ENCODE measurements at regions not wholly inside any gene's neighbourhood (a gene's known extent, or its start where the extent isn't known, plus 50 kb on each side); places are given as distances from the start of the nearest gene placed in this dataset.
A peak's percentile ranks its signal among the peaks of the same experiment; 100 is the strongest.
"Not testable (repeated sequence)": the region's sequence is repeated elsewhere in the genome, so short reads cannot be mapped to it uniquely, and the experiment has no call there.

DNA sequence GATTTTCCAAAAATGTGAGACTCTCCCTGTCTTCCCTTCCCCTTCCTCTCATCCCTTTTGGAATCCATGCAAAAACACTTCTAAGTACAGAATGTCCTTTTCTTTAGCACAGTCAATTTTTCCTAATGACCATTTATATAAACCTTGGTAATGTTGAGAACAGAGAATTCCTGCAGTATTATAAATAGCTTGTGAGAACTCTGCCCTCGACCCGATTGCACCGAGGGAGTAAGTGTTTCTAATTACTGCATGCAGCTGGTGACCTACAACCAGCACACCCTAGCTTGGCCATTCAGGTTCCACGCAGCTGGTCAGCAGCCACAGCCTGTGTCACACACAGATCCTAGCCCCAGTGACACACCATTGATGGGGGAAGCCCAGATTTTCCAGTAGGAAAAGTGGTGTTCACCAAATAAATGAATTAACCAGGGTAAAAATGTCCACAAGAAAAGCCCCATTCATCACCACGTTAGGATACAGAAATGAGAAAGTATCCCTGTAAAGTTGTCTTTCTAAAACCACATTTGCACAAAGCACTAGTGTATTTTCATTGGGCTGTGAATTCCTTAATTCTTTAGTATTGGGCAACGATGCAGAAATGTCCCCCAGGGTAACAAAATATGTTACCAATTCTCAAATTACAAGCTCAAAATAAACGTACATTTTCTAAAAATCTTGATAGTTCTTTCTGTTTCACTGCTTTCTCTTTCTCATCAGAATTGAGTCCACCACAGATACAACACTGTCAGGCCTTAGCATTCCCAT is 499.0 kb upstream of the KLF6 start:
- Mint-ChIP-seq H3K36me3 (no peaks in the 10 kb centered on the region), H3K27ac (no peak overlapping the region), H3K27me3 (peaks cover 0 to 6% (median 0%) of the 10 kb centered on the region in 5 donors), H3K4me1 (peaks cover 0 to 6% (median 6%) of the 10 kb centered on the region in 4 donors), H3K9me3 (no peaks in the 10 kb centered on the region), H3K4me3 (no peak overlapping the region)
- no peak for ATAC-seq
- no peak for DNase-seq
- POLR2A ChIA-PET: no interaction called here

DNA sequence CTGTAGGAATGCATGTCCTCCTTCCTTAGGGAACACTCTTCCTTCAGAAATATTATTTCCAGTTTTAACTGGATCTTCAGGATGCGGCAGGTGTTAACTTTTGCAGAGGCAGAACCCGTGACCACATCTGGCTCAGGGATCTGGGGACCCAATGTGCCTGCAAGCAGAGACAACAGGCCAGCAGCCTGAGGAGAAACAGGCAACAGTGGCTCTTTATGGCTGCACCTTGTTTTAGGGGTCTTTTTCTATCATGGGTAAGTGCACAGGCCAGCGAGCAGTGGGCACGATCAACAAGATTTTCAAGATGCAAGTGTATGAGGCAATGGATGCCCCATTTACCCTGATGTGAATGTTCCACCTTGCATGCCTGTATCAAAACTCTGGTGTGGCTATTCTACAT is 497.5 kb upstream of the KLF6 start:
- H3K27ac Mint-ChIP-seq: no peak overlapping the region
- no peak for DNase-seq
- peaks cover 0 to 6% (median 0%) of the 10 kb centered on the region in 5 donors for H3K27me3 Mint-ChIP-seq
- H3K36me3 Mint-ChIP-seq: no peaks in the 10 kb centered on the region
- no peaks in the 10 kb centered on the region for H3K9me3 Mint-ChIP-seq
- no peak for ATAC-seq
- POLR2A ChIA-PET: no interaction called here
- no peak overlapping the region for H3K4me3 Mint-ChIP-seq
- peaks cover 0 to 6% (median 6%) of the 10 kb centered on the region in 4 donors for H3K4me1 Mint-ChIP-seq

DNA sequence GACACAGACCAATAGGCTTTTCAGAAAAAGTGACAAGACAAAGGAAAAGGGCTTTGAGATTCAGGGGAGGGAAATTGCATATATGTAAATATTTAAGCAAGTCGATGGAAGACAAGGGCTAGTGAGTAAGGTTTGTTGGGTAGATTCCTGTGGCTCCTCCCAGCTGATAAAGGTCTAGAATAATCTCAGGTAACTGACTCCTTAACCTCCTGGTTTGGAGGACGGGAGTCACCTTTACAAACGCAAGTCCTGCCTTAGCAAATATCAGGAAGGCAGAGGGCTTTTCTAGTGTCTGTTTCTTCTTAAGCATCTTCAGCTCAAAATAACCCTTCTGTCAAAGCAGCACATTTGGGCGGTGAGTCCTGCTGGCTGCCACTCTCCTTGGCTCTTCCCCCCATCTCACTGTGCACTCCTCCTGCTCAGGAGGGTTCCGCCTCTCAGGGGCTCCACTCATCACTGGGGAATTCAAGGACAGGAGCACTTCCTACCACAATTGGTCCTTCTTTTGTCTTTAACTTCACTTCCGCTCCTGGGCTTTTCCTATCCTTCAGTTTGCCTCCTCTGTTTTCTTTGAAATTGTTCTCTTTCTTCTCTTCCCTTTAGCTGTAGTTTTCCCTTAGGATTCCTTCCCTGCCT is 496.3 kb upstream of the KLF6 start:
- no peak overlapping the region for H3K4me3 Mint-ChIP-seq
- no peak for DNase-seq
- no peaks in the 10 kb centered on the region for H3K36me3 Mint-ChIP-seq
- ATAC-seq: no peak
- H3K4me1 Mint-ChIP-seq: peaks cover 0 to 6% (median 6%) of the 10 kb centered on the region in 4 donors
- POLR2A ChIA-PET: no interaction called here
- H3K27ac Mint-ChIP-seq: no peak overlapping the region
- H3K27me3 Mint-ChIP-seq: peaks cover 0 to 6% (median 0%) of the 10 kb centered on the region in 5 donors
- no peaks in the 10 kb centered on the region for H3K9me3 Mint-ChIP-seq

DNA sequence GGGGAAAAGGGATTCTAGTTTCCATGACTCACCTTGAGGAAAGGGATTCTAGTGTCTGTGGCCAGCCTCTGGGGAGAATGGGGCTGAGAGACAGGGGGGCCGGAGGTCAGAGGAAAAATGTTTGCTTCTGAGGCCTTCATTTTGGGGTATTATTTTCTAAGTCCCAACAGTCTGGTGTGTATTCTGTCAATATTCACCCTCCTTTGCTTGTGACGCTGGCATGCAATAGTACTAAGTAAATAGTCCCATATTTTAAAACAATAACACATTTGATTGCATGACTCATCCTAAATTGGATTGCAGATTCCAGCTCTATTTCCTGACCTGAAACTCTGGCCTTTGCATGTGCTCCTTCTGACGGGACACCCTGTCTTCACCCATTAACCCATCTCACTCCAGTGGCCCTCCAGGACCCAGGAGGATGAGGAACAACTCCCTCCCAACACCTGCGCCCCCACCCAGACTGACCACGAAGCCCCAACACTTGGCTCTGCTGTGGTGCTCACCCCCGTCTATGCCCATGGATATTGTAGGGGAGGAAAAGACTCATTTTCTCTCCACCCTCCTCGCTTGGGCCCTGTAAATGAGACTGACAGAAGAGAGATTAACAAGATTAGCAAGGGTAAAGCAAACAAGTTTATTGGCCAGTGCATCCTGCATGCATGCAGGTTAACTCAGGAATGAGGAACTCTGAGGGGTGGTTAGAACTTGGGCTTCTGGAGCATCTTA is 495.6 kb upstream of the KLF6 start:
- Mint-ChIP-seq H3K27ac (no peak overlapping the region), H3K36me3 (no peaks in the 10 kb centered on the region), H3K27me3 (peaks cover 0 to 6% (median 0%) of the 10 kb centered on the region in 5 donors), H3K4me3 (no peak overlapping the region), H3K4me1 (peaks cover 0 to 6% (median 6%) of the 10 kb centered on the region in 4 donors), H3K9me3 (no peaks in the 10 kb centered on the region)
- DNase-seq: no peak
- ATAC-seq: no peak
- POLR2A ChIA-PET: no interaction called here

DNA sequence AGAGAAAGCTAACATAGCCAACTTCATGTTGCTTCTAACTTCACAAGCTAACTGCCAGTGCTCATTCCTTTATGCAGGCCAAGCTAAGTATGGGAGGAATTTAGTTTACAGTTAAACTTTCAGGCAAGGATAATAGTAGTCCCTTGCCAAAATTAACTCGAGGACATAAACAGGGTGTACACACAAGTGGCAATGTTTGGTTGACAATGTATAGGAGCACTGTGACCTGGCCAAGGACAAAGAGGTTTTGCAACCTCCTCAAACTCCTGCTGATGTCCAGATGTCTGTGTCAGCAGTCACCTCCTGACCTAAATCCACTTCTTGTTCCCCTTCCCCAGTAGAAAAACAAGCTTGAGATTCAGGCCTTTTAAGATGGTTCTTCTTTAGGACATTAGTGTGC is 494.6 kb upstream of the KLF6 start:
- Mint-ChIP-seq H3K9me3 (no peaks in the 10 kb centered on the region), H3K27ac (no peak overlapping the region), H3K36me3 (no peaks in the 10 kb centered on the region), H3K4me3 (no peak overlapping the region), H3K27me3 (peaks cover 0 to 6% (median 1%) of the 10 kb centered on the region in 5 donors), H3K4me1 (no peaks in the 10 kb centered on the region)
- POLR2A ChIA-PET: no interaction called here
- ATAC-seq: no peak
- no peak for DNase-seq

DNA sequence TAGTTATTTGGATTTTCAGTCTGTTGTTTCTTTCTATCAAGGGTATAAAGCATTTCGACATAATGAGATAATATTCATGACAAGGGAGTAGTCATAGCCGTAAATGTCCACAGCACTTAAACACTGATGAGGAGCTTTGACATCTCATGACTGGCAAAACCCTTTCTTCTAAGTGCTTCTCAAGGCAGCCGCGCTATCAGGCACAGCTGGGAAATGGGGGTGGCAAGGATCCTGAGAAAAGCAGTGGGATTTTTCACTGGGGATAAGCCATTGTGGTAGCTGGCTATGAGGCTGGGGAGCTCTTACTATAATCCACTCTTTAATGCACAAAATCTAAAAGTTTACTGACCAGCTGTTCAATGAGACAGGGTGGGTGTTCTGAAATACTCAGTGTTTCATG is 493.2 kb upstream of the KLF6 start:
- ATAC-seq (no peak), DNase-seq (no peak)
- Mint-ChIP-seq H3K27me3 (peaks cover 0 to 7% (median 2%) of the 10 kb centered on the region in 5 donors), H3K4me3 (no peak overlapping the region), H3K27ac (peak overlapping the region in 1 of 10 donors; percentile 30), H3K9me3 (no peaks in the 10 kb centered on the region), H3K4me1 (no peaks in the 10 kb centered on the region), H3K36me3 (no peaks in the 10 kb centered on the region)
- POLR2A ChIA-PET: no interaction called here

DNA sequence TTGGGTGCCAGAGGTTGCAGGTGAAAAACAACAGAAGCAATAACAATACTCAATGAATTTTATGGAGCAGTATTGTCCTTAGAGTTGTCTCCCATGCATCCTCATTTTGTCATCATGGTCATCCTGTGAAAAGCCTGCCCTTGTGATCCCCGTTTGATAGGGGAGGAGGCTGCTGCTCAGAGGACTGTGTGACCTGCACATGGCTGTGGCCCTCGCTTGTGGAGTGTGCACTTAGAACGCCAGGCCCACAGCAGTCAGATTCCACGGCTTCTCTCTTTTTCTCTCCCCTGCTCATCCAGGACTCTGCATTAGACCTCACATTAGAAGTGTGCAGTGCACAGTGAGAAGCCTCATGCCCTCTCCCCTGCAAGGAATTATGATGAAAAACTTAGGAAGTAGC is 491.1 kb upstream of the KLF6 start:
- no peaks in the 10 kb centered on the region for H3K9me3 Mint-ChIP-seq
- H3K4me3 Mint-ChIP-seq: no peak overlapping the region
- no peak for DNase-seq
- H3K36me3 Mint-ChIP-seq: no peaks in the 10 kb centered on the region
- peaks cover 0 to 7% (median 0%) of the 10 kb centered on the region in 5 donors for H3K27me3 Mint-ChIP-seq
- no peak for ATAC-seq
- POLR2A ChIA-PET: no interaction called here
- no peaks in the 10 kb centered on the region for H3K4me1 Mint-ChIP-seq
- no peak overlapping the region for H3K27ac Mint-ChIP-seq

DNA sequence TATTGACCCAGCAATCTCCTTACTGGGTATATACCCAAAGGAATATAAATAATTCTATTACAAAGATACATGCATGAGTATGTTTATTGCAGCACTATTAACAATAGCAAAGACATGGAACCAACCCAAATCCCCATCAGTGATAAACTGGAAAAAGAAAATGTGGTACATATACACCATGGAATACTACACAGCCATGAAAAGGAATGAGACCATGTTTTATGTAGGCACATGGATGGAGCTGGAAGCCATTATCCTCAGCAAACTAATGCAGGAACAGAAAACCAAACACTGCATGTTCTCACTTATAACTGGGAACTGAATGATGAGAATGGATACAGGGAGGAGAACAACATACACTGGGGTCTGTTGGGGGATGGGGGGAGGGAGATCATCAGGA is 489.7 kb upstream of the KLF6 start:
- DNase-seq, H3K27me3 Mint-ChIP-seq, H3K9me3 Mint-ChIP-seq, H3K36me3 Mint-ChIP-seq, H3K27ac Mint-ChIP-seq, H3K4me3 Mint-ChIP-seq, POLR2A ChIA-PET, ATAC-seq, H3K4me1 Mint-ChIP-seq: not testable (repeated sequence)

DNA sequence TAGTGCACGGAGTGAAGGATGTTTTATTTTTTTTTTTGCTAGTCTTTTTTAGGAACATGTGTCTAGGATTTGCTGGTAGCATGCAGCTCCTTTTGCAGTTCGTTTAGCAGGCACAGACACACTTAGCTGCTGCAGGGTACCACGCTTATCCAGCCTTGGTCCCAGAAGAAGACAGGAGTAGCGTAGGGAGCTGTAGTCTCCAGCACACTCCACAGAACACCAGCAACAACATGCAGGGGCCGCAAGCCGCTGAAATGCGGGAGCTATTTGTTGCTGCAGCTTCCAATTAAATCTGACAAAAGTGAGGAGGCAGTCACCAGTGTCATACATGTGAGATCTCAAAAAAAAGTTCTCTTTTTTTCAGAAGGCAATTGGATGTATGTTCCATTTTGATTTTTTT is 486.2 kb upstream of the KLF6 start:
- Mint-ChIP-seq H3K36me3 (no peaks in the 10 kb centered on the region), H3K4me3 (no peak overlapping the region), H3K27me3 (peaks cover 0 to 9% (median 7%) of the 10 kb centered on the region in 5 donors), H3K9me3 (no peaks in the 10 kb centered on the region), H3K4me1 (peaks cover 0 to 8% (median 2%) of the 10 kb centered on the region in 4 donors), H3K27ac (peak overlapping the region in 1 of 10 donors; percentile 61)
- POLR2A ChIA-PET: no interaction called here
- ATAC-seq (no peak), DNase-seq (no peak)

DNA sequence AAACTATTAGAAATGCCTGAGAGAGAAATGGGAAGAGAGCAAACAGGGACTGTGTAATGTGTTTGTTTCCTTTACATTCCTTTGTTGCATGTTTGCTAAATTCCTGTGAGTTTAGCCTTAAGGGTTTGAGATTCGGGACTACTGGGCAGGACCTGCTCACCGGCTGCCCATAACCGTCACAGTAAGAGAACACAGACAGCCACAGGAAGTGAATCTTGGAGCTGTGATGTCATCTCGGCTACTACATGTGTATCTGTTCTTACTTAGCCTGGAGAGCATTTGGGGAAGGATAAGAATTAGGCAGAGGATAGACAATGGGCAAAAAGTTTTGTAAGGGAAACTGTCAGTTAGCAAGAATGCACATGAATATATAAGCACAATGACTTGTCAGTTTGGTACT is 485.1 kb upstream of the KLF6 start:
- Mint-ChIP-seq H3K27me3 (peaks cover 0 to 9% (median 7%) of the 10 kb centered on the region in 5 donors), H3K9me3 (no peaks in the 10 kb centered on the region), H3K4me3 (no peak overlapping the region), H3K36me3 (no peaks in the 10 kb centered on the region), H3K4me1 (peaks cover 0 to 8% (median 2%) of the 10 kb centered on the region in 4 donors), H3K27ac (peak overlapping the region in 1 of 10 donors; percentile 15)
- DNase-seq: no peak
- ATAC-seq: no peak
- POLR2A ChIA-PET: no interaction called here

DNA sequence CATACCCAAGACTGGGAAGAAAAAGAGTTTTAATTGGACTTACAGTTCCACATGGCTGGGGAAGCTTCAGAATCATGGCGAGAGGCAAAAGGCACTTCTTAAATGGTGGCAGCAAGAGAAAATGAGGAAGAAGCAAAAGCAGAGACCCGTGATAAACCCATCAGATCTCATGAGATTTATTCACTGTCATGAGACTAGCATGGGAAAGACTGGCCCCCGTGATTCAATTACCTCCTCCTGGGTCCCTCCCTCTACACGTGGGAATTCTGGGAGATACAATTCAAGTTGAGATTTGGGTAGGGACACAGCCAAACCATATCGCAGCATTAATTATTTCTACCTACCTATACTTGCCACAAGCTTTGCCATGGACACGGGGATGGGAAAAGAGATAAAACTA is 483.5 kb upstream of the KLF6 start:
- H3K27ac Mint-ChIP-seq: peak overlapping the region in 1 of 10 donors; percentile 36
- DNase-seq, H3K4me3 Mint-ChIP-seq, POLR2A ChIA-PET, H3K36me3 Mint-ChIP-seq, H3K27me3 Mint-ChIP-seq, ATAC-seq, H3K9me3 Mint-ChIP-seq, H3K4me1 Mint-ChIP-seq: not testable (repeated sequence)

DNA sequence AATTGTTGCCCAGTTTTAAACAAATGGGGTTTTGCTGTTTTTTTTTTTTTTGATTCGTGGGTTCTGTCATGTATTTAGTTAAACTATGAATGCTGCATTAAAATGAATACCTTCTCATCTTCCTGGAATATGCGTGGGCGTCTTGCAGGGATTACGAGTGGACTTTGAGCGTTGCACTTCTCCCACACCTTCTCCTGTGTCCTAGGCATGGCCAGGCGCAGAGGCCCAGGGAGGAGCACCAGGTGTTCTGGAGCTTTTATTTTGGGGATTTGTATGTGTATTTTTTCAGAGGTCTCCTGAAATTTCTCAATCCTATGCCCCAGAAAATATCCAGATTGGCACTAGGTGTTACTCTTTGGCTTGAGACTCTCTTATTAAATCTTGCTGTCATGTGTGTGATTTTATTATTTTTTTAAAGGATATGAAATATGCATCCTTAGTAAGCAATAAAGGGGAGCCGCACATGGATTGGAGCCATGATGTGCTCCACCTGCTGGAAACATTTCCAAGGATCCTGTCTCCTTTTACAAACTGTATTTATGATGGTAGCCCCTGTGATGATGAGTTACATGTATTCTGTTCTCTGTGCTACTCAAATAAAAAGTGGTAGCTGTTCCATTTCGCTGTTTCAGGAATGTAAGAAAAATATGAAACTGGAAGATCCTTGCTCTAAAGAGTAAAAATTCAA is 482.2 kb upstream of the KLF6 start:
- Mint-ChIP-seq H3K27me3 (peaks cover 0 to 7% (median 2%) of the 10 kb centered on the region in 5 donors), H3K4me1 (peaks cover 0 to 8% (median 2%) of the 10 kb centered on the region in 4 donors), H3K27ac (no peak overlapping the region), H3K36me3 (no peaks in the 10 kb centered on the region), H3K9me3 (no peaks in the 10 kb centered on the region), H3K4me3 (no peak overlapping the region)
- POLR2A ChIA-PET: no interaction called here
- ATAC-seq (no peak), DNase-seq (no peak)

Data from naive thymus-derived CD8-positive, alpha-beta T cell (primary cell).